ELF-1 (cell line): ENCODE measurements at regions not wholly inside any gene's neighbourhood (a gene's known extent, or its start where the extent isn't known, plus 50 kb on each side); places are given as distances from the start of the nearest gene placed in this dataset.
"Not testable (repeated sequence)": the region's sequence is repeated elsewhere in the genome, so short reads cannot be mapped to it uniquely, and the experiment has no call there.

Experiments
- DNase-seq: peaks from one replicate; pipeline ENCODE4 v3.0.0-alpha.2; 2016; ENCODE audit warnings: low read depth, low spot score

DNA sequence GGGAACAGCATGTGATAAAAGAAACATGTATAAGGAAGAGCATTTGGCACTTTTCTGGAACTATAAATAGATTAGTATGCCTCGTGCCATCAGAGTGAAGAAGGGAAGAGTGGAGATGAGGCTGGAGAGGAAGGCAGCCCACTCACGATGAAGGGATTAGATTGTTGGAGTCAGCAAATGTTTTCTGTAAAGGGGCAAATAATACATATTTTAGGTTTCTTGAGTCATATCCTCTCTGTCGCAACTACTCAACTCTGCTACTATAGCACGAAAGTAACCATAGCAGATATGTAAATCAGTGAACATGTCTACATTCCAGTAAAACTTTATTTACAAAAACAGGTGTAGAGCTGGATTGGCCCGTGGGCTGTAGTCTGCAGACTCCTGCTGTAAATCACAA lies 147.8 kb downstream of the TENT5C start:
- DNase-seq = no peak

DNA sequence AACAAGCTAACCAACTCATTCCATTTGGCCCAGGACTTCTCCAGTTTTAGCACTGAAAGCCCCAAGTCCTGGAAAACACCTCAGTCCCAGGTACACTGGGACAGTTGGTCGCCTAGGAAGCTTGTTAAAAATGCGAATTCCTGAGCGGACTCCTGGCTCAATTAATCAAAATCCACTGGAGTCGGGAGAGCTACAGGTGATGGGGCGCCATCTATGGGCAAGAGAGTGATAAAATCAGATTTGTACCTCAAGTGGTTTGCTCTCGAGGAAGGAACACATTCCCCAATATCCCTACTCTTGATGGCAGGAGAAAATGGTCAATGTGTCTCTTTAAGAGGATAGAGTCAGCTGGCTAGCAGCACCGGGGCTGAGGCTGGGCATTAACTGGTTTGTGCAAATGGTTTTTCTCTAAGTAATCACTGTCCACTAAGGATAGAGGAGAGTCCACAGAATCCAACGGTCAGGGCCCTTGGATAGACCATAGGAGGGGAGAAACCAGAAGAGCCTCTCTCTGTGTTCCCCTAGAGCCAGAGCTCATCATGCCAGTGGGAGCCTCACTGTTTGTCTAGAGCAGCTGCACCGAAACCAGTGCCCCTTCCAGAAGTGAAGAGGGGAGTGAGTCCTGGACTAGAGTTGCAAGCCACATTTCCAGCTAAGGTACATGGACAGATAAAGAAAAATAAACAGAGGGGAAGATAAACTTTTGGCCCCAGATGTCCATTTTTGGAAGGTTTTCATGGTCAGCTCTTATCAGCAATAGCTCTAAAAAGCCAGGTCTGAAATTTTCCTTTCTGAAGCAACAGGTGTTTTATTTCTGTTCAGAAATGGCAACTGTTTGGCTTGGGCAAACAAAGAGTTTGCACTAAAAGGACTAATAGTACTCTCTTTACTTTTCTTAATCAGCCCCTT lies 148.5 kb downstream of the TENT5C start:
- peak; percentile 60 for DNase-seq

DNA sequence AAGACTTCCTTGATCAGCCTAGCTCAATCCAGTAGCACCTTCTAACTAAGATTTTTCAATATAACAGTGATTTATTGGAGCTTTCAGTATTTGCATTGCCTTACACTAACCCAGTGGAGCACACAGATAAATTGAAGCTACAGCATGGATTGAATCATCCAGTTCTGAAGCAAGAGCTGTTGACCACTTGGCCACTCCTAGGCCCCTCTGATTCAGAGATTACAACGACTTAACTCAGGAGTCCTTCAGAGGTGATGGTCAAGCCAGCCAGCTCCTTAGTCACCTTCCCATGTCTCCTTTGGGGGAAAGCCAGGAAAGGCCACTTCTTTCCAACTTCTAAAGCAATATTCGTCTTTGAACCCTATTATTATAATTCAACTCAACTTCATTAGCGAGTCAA lies 151.8 kb downstream of the TENT5C start:
- DNase-seq = no peak

DNA sequence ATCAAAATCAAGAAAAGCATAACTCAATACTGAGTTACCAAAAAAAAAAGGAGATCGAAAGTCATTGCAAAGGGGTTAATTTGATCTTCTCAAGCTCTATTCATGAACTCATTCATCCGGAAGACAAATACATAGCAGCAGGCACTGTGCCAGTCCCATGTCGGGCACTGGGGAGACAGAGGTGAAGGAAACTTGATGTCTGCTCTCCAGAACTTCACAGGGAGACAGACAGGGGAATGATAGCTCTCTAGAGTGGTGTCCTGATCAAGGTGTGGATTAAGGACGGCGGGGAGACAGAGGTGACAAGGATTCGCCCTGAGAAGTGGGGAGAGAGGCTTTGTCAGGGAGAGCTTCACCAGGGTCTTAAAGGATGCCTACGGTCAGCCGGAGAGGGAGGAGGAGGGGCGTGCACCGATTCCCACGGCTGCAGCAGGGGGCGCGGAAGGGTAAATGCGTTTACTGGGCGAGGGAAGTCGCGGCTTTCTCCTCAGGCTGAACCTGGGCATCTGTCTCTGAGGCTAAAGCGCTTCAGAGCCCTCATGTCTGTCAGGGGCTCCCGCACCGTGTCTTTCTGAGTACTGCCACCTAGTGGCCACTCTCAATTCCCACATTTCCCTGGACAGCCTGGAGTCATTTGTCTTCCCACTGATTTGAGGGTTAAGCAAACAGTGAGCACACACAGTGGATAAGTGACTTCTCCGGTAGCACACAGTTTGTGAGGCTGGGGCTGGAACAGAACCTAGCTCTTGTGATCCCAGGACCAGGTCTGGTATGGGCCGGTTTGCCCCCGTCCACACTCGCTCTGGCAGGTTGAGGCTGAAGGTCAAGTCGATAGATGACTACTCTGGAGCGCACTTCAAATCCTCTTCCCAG lies 152.8 kb downstream of the TENT5C start:
- peak; percentile 97 for DNase-seq

DNA sequence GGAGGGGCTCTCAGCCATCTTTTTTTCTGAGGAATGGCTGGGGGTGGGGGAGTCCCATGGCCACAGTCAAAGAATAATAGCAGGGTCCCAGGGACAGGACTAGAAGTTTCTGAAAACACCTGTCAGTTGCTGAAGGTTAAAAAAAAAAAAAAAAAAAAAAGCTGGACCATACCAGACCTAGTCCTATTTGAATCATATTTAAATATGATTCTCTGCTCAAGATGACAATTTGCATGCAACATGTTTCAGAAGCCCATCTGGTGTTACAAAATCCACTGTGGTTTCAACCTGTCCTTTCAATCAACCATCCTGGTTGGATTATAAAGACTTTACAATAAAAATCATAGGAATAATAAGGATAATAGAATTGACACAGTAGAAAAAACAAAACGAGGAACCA lies 153.7 kb downstream of the TENT5C start:
- no peak for DNase-seq

DNA sequence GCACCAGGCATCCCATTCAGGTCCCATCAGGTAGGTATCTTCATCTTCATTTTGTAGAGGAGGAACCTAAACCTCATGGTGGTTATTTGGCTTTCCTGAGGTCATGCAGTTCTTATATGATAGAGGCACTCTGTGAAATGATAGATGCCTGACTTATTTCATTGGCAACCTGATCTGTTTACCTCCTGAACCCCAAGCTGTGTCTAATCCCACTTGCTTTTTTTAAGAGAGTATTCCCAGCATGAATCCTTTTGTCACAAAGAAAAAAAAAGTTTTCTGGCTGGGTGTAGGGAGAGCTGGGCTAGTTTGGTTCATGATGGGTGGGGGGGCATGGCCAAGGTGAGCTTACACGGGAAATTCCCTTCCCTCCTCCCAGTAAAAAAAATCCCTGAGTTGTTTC lies 154.2 kb downstream of the TENT5C start:
- DNase-seq = no peak

DNA sequence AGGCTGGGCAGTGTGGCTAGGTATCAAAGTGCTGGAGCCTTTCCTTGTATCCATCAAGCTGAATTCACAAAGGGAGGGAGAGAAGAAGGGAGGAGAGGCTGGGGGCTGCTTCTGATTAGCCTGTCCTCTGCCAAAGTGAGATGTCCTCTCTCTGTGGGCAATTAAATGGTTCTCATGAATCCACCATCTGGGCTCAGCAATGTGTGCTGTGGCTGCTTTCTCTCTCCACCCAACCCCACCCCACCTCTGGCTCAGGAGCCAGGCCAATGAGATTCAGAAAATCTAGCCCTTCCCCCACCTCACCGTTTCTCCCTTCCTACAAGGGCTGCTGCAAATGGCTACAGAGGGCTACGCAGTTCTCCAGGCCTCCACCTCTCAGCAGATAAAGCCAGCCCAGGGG lies 154.6 kb downstream of the TENT5C start:
- no peak for DNase-seq

DNA sequence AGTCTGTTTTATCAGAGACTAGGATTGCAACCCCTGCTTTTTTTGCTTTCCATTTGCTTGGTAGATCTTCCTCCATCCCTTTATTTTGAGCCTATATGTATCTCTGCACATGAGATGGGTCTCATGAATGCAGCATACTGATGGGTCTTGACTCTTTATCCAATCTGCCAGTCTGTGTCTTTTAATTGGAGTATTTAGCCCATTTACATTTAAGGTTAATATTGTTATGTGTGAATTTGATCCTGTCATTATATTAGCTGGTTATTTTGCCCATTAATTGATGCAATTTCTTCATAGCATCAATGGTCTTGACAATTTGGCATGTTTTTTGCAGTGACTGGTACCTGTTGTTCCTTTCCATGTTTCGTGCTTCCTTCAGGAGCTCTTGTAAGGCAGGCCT lies 161.7 kb downstream of the GDAP2 start:
- DNase-seq = not testable (repeated sequence)

DNA sequence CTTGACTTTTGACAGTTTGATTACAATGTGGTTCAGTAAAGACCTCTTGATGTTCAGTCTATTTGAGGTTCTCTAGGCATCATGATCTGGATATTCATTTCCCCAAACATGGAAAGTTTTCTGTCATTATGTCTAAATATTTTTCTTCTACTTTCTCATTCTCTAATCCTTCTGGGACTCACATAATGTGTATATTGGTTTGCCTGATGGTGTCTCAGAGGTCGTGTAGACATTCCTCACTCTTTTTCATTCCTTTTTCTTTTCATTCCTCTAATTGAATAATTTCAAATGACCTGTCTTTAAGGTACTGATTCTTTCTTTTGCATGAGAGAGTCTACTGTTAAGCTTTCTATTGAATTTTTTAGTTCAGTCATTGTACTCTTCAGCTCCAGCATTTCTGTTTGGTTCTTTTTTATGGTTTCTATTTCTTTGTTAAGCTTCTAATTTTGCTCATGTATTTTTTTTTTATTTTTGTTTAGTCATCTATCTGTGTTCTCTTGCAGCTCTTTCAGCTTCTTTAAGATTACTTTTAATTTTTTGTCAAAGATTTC lies 158.4 kb downstream of the GDAP2 start:
- no peak for DNase-seq

DNA sequence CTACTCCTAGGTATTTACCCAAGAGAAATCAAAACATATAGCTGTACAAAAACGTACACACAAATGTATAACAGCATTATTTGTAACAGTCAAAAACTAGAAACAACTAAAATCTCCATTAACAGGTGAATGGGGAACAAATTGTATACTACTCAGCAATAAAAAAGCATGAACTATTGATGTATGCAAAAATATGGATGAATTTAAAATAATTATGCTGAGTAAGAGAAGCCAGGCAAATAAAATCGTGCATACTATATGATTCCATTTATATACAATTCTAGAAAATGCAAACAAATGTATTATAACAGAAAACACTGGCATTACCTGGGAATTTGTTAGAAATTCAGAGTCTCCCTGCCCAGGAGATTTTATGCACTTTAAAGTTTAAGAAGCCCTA lies 150.1 kb downstream of the GDAP2 start:
- no peak for DNase-seq

DNA sequence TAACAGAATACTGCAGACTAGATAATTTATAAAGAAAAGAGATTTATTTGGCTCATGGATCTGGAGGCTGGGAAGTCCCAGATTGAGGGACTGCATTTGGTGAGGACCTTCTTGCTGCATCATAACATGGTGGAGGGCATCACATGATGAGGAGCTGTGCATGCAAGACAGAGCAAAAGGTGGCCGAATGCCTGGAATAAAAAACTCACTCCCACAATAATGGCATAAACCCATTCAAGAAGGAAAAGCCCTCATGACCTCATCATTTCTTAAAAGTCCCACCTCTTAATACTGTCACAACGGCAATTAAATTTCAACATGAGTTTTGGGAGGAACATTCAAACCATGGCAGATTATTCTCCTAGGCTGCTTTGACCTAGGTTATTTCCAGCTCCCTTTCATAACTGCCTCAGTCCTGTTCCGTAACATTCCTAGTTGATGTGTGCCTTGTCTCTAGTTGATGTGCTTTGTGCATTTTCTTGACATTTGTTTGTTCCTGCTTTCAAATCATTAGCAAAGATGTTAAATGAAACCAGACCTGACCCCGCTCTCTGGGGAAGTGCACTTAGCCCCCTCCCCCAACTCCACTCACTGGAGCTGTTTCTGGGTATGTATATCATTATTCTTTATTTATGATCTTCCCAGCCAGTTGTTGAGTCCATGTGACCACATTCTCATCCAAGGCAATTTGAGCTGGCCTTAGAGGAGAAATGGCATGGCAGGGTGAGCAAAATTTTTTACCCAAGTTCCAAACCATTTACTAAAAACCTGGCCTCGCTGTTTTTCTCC lies 148.5 kb downstream of the GDAP2 start:
- DNase-seq = no peak

DNA sequence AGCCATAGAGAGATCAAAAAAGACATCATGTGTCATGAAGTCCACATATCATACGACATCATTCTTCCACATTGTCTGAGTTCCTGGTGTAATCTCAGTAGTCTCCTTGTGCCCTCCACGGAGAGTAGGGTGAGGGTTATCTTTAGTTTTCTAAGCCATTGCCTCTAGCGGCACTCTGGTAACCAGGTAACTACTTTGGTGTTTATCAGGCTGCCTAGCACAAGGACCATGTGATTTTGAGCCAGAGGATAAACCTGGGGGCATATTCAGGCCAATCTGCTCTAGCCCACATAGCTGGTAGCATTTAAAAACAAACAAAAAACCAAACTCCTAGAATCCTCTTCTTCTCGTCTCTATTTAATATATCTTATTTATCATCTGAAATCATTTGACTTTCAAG lies 147.4 kb downstream of the GDAP2 start:
- no peak for DNase-seq

DNA sequence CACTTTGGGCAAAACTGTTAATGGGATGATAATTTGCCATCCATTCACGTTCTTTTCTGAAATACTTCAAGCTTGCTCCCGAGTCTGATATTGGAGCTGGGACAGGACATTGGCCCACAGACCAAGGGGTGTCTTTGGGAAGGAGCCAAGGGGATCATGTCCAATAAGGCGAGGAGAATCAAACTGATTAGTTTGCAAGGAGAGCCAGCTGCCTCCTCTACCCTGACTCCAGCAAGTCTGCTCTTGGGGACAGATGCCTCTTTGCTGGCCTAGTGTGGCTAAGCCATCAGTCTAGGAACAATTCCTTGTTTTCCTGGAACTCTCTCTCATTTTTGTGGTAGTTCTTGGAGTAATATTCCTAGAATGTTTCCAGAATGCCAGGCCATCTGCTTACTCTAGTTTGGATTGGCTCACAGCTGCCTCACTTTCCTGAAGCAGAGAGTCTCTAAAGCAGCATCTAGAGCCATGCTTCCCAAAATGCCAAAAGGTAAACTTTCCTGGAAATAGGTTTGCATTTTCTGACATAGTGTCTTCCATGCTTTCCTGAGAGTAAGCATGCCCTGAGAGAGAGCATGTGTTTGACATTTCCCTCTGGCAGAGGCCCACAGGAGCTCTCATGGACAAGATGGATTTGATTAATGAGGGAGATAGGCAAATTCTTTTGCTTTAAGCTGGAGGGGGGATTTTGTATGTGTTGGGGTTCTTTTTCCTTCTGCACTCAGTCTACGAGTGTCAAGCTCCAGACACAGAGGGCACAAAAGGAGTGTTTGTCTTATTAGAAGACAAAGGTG lies 145.6 kb downstream of the GDAP2 start:
- no peak for DNase-seq

DNA sequence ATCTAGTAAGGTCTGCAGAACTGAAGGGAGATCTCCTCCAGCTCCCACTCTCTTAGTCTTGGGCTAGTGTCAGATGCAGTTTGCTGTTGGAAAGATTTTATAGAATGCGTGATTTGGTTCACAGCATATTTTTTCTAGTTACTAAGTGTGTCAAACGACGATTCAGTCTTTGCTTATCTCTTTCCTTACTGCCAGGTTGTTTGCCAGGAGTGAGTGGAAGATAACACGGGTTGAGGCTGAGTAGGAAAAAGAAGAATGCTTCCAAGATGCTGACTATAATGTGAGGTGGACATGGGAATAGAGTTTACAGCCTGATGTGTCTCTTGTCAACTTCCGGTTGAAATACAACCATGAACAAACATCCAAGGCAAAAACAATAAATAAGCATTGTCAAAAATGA lies 141.4 kb downstream of the GDAP2 start:
- no peak for DNase-seq

DNA sequence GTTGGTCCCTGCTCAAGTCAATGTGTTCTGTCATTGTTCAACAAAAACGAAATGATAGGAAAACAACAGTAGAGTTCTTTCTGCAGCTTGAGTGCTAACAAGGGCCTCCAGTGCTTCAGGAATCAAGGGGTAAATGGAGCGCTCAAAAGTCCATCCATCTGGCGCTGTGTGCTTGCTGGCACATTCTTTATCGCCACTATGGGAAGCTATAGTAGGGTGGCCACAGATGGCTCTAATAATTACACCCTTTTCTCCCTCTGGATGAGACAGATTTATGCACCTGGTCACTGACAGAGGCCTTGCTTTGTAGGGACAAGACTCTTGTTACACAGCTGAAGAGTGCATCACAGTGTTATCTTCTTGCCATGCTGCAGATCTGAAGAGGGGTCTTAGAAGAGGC lies 136.0 kb downstream of the GDAP2 start:
- no peak for DNase-seq

DNA sequence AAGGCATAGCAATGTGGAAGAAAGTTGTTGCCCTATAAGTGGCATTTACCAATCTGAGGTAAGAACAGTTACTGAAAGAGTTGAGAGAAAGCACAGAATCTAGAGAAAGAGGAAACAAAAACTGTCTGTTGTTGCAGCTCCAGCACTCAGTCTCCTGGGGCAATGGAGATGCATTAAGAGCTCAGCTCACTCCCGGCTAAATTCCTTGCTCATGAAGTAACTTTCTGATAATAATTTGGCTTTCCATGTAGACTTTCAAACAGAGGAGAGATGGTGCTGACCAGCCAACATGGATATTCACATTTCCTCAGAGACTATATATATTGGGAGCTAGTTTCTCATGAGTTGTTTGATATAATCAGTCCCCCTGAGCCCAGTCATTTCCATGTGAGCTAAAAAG lies 135.3 kb downstream of the GDAP2 start:
- no peak for DNase-seq

DNA sequence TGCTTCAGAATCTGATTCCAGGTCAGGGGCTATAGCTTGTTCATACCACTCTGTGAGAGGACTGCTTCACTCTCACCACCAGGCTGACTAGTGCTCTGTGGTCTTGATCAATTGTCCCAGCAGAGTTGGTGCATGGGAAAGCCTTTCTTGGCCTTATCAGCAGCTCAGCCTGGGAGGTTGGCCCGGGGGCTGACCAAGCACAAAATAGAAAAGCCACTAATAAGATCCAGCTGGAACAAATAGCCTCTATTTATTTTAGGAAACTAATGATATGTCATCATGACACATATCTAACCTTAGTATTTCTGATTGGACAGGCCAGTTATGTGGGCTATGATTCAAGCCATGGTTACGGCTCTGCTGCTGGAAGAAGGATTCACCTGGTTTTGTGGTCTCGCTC lies 134.2 kb downstream of the GDAP2 start:
- DNase-seq = no peak

DNA sequence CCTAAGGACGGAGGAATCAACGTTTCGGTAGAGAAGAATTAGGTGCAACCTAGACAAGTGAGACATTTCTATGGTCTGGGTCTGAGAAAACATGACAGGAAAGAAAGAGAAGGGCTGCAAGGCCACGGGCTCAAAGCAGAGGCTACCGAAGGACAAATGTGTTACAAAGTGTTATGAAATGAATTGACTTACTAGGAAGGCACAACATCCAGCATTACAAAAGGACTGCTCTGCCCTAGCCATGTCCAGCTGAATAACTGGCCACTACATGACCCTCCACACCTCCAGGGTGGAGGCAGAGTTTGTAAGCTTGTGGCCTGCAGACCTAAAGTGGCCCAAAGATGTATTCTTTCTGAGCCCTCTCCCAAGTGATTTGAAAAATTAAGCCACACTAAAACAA lies 133.6 kb downstream of the GDAP2 start:
- DNase-seq = no peak

DNA sequence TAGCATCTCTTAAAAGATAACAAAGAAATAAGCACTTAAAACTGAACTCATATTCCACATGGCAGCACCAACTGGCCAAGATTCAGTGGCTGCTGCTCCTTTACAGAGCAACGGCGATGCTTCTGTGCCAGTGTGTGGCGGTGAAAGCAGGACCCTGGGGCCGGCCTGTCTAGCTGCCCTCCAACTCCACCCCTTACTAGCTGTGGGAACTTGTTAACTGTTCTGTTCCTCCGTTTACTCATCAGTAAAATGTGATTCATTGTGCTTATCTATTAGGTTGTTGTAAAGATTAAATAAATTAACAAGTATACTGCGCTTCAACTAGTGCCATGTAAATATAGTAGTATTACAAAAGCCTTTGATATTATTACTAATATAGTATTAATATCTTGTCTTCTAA lies 133.2 kb downstream of the GDAP2 start:
- no peak for DNase-seq

DNA sequence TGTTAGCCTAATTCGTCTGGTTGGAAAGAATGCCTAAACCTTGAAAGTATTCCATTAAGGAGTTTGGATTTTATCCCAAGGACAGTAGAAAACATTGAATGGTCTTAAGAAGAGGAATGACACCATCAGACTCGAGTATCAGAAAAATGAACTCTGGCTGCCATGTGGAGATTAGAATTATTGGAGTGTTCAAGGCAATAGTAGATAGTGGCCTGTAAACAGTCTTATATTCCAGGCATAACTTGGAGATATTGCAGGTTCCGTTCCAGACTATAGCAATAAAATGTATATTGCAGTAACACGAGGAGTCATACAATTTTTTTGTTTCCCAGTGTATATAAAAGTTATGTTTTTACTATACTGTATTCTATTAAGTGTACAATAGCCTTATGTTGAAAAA lies 130.9 kb downstream of the GDAP2 start:
- DNase-seq = no peak
